GM23338 (cell line): ENCODE measurements at regions not wholly inside any gene's neighbourhood (a gene's known extent, or its start where the extent isn't known, plus 50 kb on each side); places are given as distances from the start of the nearest gene placed in this dataset.

ENCODE experiments used
- POLR2AphosphoS5 ChIP-seq: IDR thresholded peaks from 2 replicates; pipeline ENCODE4 v1.6.1; 2016; ENCODE audit warnings: antibody characterized with exemption, low read depth
- TF ChIP-seq, protein P1 (sequence below), 2 experiments: fragments of 200-600 bp in 1 of 2; sonication (generic) in 1 of 2; conservative IDR thresholded peaks; 2 replicates each; pipeline versions ENCODE4 v1.5.1 to v1.6.1; 2016 to 2017; ENCODE audit warnings: antibody characterized with exemption in 2 of 2, low read depth in 2 of 2, mild to moderate bottlenecking in 2 of 2, moderate library complexity in 1 of 2

DNA sequence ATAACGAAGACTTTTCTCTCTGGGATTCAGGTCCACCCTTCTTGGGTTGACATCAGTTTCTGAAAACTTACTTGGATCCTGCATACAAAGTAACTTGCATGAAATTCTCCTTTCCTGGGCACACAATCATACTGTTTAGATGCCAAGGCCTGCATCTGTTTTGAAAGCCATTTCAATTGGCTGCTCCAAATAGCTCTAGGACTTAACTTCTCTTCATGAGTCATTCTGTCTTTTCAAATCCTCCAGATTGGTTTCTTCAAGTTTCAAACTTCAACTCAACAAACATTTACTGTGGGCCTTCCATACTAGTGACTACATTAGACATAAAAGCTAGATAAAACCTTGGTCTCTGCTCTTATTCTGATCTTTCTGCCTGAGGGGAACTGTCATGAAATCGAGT, 54.8 kb upstream of the HMHB1 start:
- TF ChIP-seq, protein P1, sequence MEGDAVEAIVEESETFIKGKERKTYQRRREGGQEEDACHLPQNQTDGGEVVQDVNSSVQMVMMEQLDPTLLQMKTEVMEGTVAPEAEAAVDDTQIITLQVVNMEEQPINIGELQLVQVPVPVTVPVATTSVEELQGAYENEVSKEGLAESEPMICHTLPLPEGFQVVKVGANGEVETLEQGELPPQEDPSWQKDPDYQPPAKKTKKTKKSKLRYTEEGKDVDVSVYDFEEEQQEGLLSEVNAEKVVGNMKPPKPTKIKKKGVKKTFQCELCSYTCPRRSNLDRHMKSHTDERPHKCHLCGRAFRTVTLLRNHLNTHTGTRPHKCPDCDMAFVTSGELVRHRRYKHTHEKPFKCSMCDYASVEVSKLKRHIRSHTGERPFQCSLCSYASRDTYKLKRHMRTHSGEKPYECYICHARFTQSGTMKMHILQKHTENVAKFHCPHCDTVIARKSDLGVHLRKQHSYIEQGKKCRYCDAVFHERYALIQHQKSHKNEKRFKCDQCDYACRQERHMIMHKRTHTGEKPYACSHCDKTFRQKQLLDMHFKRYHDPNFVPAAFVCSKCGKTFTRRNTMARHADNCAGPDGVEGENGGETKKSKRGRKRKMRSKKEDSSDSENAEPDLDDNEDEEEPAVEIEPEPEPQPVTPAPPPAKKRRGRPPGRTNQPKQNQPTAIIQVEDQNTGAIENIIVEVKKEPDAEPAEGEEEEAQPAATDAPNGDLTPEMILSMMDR (conservative IDR thresholded peaks at IDR 0.05; ENCODE audit: low read depth in 2 of 2) = no peak
- TF ChIP-seq POLR2AphosphoS5 = no peak
